DND-41 (cell line): ENCODE measurements at regions not wholly inside any gene's neighbourhood (a gene's known extent, or its start where the extent isn't known, plus 50 kb on each side); places are given as distances from the start of the nearest gene placed in this dataset.

Experiments used
- CTCF ChIP-seq: IDR thresholded peaks from 2 replicates; pipeline ENCODE4 v1.5.1; 2012; ENCODE audit warnings: borderline replicate concordance, low read length, moderate library complexity, mild to moderate bottlenecking; ENCODE audit not compliant: poor library complexity, severe bottlenecking; ENCODE audit errors: extremely low read depth
- EZH2 ChIP-seq: IDR thresholded peaks from 3 replicates; pipeline ENCODE4 v1.6.1; 2012; ENCODE audit warnings: borderline replicate concordance, low read depth, mild to moderate bottlenecking, moderate library complexity, low read length, inconsistent platforms; ENCODE audit not compliant: severe bottlenecking

- TF ChIP-seq CTCF (no peak), EZH2 (no peak)
Observed at GRCh38 chr13:26476782-26477142, 80.7 kb upstream of the WASF3 start.
